PC-9 (cell line): ENCODE measurements at regions not wholly inside any gene's neighbourhood (a gene's known extent, or its start where the extent isn't known, plus 50 kb on each side); places are given as distances from the start of the nearest gene placed in this dataset.

Experiments
- CTCF ChIP-seq: fragments of 200-600 bp; sonication (generic); conservative IDR thresholded peaks from 2 replicates; pipeline ENCODE4 v1.6.1; 2017; ENCODE audit warnings: mixed run types, antibody characterized with exemption, mild to moderate bottlenecking, moderate library complexity
- EZH2 ChIP-seq: fragments of 200-600 bp; sonication (generic); IDR thresholded peaks from 2 replicates; pipeline ENCODE4 v1.8.0; 2017; ENCODE audit warnings: antibody characterized with exemption, low read depth

DNA sequence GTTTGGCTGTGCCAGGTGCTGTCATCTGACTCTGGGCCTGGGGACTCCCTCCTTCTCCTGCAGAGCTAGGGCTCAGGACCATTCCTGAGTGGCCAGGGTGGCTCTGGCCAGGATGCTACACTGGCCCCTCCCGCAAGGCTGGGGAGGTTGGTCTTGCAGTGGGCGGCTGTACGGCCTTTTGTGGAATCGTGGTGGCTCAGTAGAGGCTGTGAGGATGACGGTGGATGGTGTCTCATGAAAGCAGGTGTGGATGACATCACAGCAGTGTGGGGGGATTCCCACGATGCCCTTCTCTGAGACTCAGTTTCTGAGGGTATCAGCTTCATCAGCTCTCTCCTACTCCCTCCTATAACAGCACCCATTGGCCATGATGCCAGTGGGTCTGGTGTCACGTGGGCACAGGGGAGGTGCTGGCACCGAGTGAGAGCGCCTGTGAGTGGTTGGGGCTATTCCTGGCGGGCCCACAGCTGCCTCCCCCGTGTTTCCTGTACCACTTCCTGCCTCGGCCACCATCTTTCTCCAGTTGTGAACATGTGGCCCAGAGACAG is 144.2 kb upstream of the HDAC4 start:
- TF ChIP-seq CTCF: no peak
- no peak for TF ChIP-seq EZH2
